ENCODE measurements at regions not wholly inside any gene's neighbourhood (a gene's known extent, or its start where the extent isn't known, plus 50 kb on each side); places are given as distances from the start of the nearest gene placed in this dataset.

GRCh38 chr6:21519642-21520041, 73.9 kb upstream of the SOX4 start:
- no peaks in the 10 kb centered on the region for H3K4me1 ChIP-seq
- ATAC-seq (ENCODE audit: low FRiP score in 2 of 2) = no peak
- H3K9me3 ChIP-seq = no peaks in the 10 kb centered on the region
- no peaks in the 10 kb centered on the region for H3K27me3 ChIP-seq
- WGBS, 2 donors = 78 to 82% methylated on average over 1 of the region's 1 CpG
- no peak overlapping the region for H3K4me3 ChIP-seq
- no peak for TF ChIP-seq POLR2A (IDR thresholded peaks at IDR 0.05)
- no peak for TF ChIP-seq POLR2AphosphoS5 (IDR thresholded peaks at IDR 0.05)
- no peak for TF ChIP-seq CTCF (IDR thresholded peaks at IDR 0.05)
- TF ChIP-seq EP300 (IDR thresholded peaks at IDR 0.05) = no peak
- H3K27ac ChIP-seq = no peak overlapping the region
- H3K36me3 ChIP-seq = no peaks in the 10 kb centered on the region
- no peak for DNase-seq

- Histone ChIP-seq H3K27me3 (no peaks in the 10 kb centered on the region), H3K36me3 (no peaks in the 10 kb centered on the region), H3K9me3 (no peaks in the 10 kb centered on the region), H3K27ac (no peak overlapping the region), H3K4me1 (no peaks in the 10 kb centered on the region), H3K4me3 (no peak overlapping the region)
- no peak for ATAC-seq (ENCODE audit: low FRiP score in 2 of 2)
- 72 to 75% methylated on average over 4 of the region's 4 CpGs for WGBS, 2 donors
- no peak for DNase-seq
- TF ChIP-seq POLR2AphosphoS5 (IDR thresholded peaks at IDR 0.05) = no peak
- no peak for TF ChIP-seq EP300 (IDR thresholded peaks at IDR 0.05)
- TF ChIP-seq POLR2A (IDR thresholded peaks at IDR 0.05) = no peak
- no peak for TF ChIP-seq CTCF (IDR thresholded peaks at IDR 0.05)
These were observed 72.3 kb upstream of the SOX4 start for GRCh38 chr6:21521276-21521675.

GRCh38 chr6:21522143-21522747, 71.3 kb upstream of the SOX4 start:
- TF ChIP-seq POLR2AphosphoS5 (IDR thresholded peaks at IDR 0.05) (no peak), POLR2A (IDR thresholded peaks at IDR 0.05) (no peak), CTCF (IDR thresholded peaks at IDR 0.05) (no peak), EP300 (IDR thresholded peaks at IDR 0.05) (no peak)
- WGBS, 2 donors = 93 to 94% methylated on average over 14 of the region's 14 CpGs
- H3K4me3 ChIP-seq = no peak overlapping the region
- DNase-seq (no peak), ATAC-seq (ENCODE audit: low FRiP score in 2 of 2) (no peak)
- H3K27me3 ChIP-seq = no peaks in the 10 kb centered on the region
- no peaks in the 10 kb centered on the region for H3K36me3 ChIP-seq
- no peaks in the 10 kb centered on the region for H3K9me3 ChIP-seq
- no peaks in the 10 kb centered on the region for H3K4me1 ChIP-seq
- no peak overlapping the region for H3K27ac ChIP-seq

- Histone ChIP-seq H3K27me3 (no peaks in the 10 kb centered on the region), H3K4me1 (no peaks in the 10 kb centered on the region), H3K9me3 (no peaks in the 10 kb centered on the region), H3K36me3 (no peaks in the 10 kb centered on the region), H3K4me3 (no peak overlapping the region), H3K27ac (no peak overlapping the region)
- ATAC-seq (ENCODE audit: low FRiP score in 2 of 2) (no peak), DNase-seq (no peak)
- WGBS, 2 donors = 79 to 83% methylated on average over 20 to 21 of the region's 21 CpGs
- TF ChIP-seq EP300 (IDR thresholded peaks at IDR 0.05) (no peak), POLR2AphosphoS5 (IDR thresholded peaks at IDR 0.05) (no peak), POLR2A (IDR thresholded peaks at IDR 0.05) (no peak), CTCF (IDR thresholded peaks at IDR 0.05) (no peak)
These were observed 70.6 kb upstream of the SOX4 start for GRCh38 chr6:21522797-21523456.

- Histone ChIP-seq H3K27ac (no peak overlapping the region), H3K27me3 (no peaks in the 10 kb centered on the region), H3K4me1 (no peaks in the 10 kb centered on the region), H3K9me3 (no peaks in the 10 kb centered on the region), H3K4me3 (no peak overlapping the region), H3K36me3 (no peaks in the 10 kb centered on the region)
- no peak for ATAC-seq (ENCODE audit: low FRiP score in 2 of 2)
- 70 to 91% methylated on average over 3 of the region's 3 CpGs for WGBS, 2 donors
- DNase-seq = no peak
- TF ChIP-seq CTCF (IDR thresholded peaks at IDR 0.05) = no peak
- TF ChIP-seq POLR2AphosphoS5 (IDR thresholded peaks at IDR 0.05) = no peak
- TF ChIP-seq POLR2A (IDR thresholded peaks at IDR 0.05) = no peak
- no peak for TF ChIP-seq EP300 (IDR thresholded peaks at IDR 0.05)
These were observed 69.9 kb upstream of the SOX4 start for GRCh38 chr6:21523652-21524051.
